Stimulated activated CD8-positive, alpha-beta memory T cell treated with anti-CD3 and anti-CD28 coated beads, Interleukin-4, amount 100 ng/mL, for 4 hours (primary cell): ENCODE measurements at regions not wholly inside any gene's neighbourhood (a gene's known extent, or its start where the extent isn't known, plus 50 kb on each side); places are given as distances from the start of the nearest gene placed in this dataset.
"Not testable (repeated sequence)": the region's sequence is repeated elsewhere in the genome, so short reads cannot be mapped to it uniquely, and the experiment has no call there.

Source experiments
- DNase-seq, 2 donors: peaks; one replicate each; pipeline ENCODE4 v3.0.0-alpha.2; 2020; ENCODE audit warnings: low read depth in 2 of 2, low spot score in 1 of 2

GRCh38 chr13:27327633-27328032 is 57.0 kb downstream of the RASL11A start:
- DNase-seq = no peak

GRCh38 chr13:27329210-27329609 is 58.6 kb downstream of the RASL11A start:
- no peak for DNase-seq

GRCh38 chr13:27334774-27335435 is 64.3 kb downstream of the RASL11A start:
- DNase-seq = no peak

- no peak for DNase-seq
These were observed 65.5 kb downstream of the RASL11A start for GRCh38 chr13:27336014-27336673.

GRCh38 chr13:27338207-27338606 is 67.6 kb downstream of the RASL11A start:
- no peak for DNase-seq

GRCh38 chr13:27338816-27339215 is 68.2 kb downstream of the RASL11A start:
- DNase-seq = no peak

GRCh38 chr13:27339299-27339698 is 68.7 kb downstream of the RASL11A start:
- no peak for DNase-seq

GRCh38 chr13:27341616-27342015 is 71.0 kb downstream of the RASL11A start:
- no peak for DNase-seq

- DNase-seq = no peak
These were observed 76.7 kb downstream of the RASL11A start for GRCh38 chr13:27347211-27347772.

- DNase-seq = no peak
These were observed 76.0 kb upstream of the GTF3A start for GRCh38 chr13:27348461-27348860.

GRCh38 chr13:27349458-27349857 is 75.0 kb upstream of the GTF3A start:
- DNase-seq = no peak

- not testable (repeated sequence) for DNase-seq
These were observed 73.6 kb upstream of the GTF3A start for GRCh38 chr13:27350825-27351224.

GRCh38 chr13:27352698-27353097 is 71.7 kb upstream of the GTF3A start:
- DNase-seq = no peak

GRCh38 chr13:27353166-27353583 is 71.2 kb upstream of the GTF3A start:
- no peak for DNase-seq

GRCh38 chr13:27353708-27354107 is 70.7 kb upstream of the GTF3A start:
- DNase-seq = no peak

- DNase-seq = no peak
These were observed 70.0 kb upstream of the GTF3A start for GRCh38 chr13:27354379-27354778.

GRCh38 chr13:27355894-27356293 is 68.5 kb upstream of the GTF3A start:
- DNase-seq = no peak

GRCh38 chr13:27358420-27358819 is 66.0 kb upstream of the GTF3A start:
- DNase-seq = no peak

- DNase-seq = peak; percentile 21 to 31
These were observed 65.1 kb upstream of the GTF3A start for GRCh38 chr13:27359199-27359821.

GRCh38 chr13:27360562-27360961 is 63.9 kb upstream of the GTF3A start:
- DNase-seq = no peak

- DNase-seq = peak; percentile 49 to 63
These were observed 62.2 kb upstream of the GTF3A start for GRCh38 chr13:27362064-27362751.

- not testable (repeated sequence) for DNase-seq
These were observed 60.8 kb upstream of the GTF3A start for GRCh38 chr13:27363637-27364036.
